UCSD-AML1 (cell line): ENCODE measurements at regions not wholly inside any gene's neighbourhood (a gene's known extent, or its start where the extent isn't known, plus 50 kb on each side); places are given as distances from the start of the nearest gene placed in this dataset.

Source experiments
- DNase-seq: peaks from one replicate; lab custom pipeline; 2025; ENCODE audit not compliant: unreplicated experiment; lab: John Stamatoyannopoulos, UW

DNA sequence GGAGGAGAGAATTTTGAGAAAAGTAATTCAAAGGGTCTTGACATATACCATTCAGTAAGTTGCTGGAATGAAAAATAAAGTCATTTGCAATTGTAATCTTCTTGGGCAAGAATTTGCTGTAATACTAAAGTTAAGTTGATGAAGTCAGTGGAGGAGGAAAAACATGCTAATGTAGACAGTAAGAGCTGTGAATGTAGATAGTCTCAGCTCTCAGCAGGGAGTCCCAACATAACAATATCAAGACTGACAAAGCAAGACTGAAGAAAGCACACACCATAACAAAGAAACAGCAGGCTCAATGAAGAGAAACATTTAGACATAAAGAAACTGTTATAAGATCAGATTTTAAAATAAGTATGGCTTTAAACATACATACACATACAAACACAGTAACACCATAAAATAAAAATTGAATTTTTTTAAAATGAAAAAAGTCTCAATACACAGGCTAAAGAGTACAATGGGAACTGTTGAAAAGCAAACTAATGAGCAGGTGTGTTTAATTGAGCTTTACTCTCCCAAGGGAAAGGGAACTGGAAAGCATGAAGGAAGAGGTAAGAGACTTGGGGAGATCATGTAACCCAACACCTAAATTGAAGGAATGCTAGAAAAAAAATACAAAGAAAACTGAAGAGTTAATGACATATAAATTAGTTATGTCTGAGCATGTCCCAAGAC, 336.3 kb upstream of the NCAM2 start:
- no peak for DNase-seq

DNA sequence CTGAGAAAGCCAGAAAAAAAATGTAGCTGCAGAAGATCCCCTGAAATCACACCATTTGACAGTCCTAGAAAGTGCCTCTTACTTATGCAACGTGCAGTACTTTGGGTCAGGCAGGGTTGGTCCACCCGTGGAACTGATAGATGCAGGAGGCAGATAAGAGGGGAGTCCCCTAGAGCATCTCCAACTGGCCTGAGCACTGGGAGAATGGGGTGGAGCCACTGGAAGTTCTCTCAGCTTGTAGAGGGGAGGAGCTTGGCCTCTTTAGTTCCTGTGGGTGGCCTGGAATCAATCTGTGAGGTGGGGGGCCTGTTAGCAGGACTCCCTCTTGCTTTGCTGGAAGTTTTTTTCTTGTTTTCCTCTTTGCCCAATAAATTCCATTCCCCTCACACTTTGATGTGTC, 335.7 kb upstream of the NCAM2 start:
- DNase-seq = no peak

GRCh38 chr21:20667931-20668330, 330.3 kb upstream of the NCAM2 start:
- no peak for DNase-seq

- DNase-seq = no peak
These were observed 312.7 kb upstream of the NCAM2 start for GRCh38 chr21:20685475-20685874.

DNA sequence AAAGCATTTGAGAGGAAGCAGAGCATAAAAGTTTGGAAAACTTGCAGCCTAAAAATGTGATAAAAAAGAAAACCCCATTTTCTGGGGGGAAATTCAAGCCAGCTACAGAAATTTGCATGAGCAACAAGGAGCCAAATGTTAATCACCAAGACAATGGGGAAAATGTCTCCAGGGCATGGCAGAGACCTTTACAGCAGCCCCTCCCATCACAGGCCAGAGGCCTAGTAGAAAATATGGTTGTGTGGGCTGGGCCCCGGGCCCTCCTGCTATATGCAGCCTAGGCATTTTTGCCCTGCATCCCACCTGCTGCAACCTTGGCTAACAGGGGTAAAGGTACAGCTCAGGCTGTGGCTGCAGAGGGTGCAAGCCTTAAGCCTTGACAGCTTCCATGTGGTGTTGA, 299.6 kb upstream of the NCAM2 start:
- DNase-seq = no peak

DNA sequence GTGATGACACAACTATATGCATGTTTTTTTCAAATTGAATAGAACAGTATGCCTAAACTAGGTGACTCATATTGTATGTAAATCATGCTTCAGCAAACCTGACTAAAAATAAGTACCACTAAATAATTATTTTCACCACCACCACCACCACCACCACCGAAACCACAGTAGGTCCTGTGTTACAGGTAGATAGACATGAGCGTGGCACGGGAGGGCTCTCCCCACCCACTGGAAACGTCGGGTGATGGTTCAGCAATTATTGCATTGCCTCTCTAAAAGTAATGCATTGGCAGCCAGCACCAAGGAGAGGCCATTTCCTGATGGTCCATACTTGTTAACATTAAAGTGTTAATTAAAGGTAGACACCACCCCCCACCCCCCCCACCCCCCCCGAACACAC, 297.0 kb upstream of the NCAM2 start:
- no peak for DNase-seq

GRCh38 chr21:20703112-20703767, 295.0 kb upstream of the NCAM2 start:
- no peak for DNase-seq

DNA sequence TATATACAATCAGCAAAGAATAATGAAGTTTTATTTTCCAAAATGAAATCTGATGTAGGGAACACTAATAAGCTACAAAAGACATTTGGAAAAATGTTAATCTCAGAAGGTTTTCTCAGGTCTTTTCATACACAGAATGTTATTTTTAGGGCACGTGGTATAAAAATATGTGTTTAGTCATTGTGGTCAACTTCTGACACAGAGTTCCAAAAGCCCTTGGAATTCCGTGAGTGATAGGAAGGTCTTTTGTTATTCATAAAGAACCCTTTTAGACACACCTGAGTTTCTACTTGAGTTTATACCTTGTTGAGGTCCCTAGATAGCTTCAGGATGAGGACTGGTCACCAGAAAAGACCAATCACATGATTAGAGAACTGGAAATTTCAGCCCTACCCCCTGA, 277.6 kb upstream of the NCAM2 start:
- no peak for DNase-seq

- no peak for DNase-seq
These were observed 277.1 kb upstream of the NCAM2 start for GRCh38 chr21:20721151-20721550.

DNA sequence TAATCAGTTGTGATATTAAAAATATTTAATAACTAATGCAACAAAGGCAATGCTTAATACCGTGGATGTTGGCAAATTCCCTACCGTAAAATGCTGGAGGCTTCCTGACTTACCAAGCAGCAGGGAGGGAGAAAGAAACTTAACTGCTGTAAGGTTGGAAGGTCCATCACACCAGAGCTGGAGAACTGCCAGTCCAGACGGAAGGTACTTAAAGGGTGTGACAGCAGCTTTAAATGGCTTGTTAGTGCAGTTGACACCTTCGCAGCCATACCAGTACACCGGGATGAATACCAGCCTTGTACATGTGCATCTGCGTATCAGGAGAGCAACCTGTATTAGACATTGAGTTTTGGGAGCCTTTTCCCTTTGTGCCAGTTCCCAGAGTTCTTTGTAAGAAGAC, 269.5 kb upstream of the NCAM2 start:
- no peak for DNase-seq

- no peak for DNase-seq
These were observed 268.8 kb upstream of the NCAM2 start for GRCh38 chr21:20729376-20729775.

DNA sequence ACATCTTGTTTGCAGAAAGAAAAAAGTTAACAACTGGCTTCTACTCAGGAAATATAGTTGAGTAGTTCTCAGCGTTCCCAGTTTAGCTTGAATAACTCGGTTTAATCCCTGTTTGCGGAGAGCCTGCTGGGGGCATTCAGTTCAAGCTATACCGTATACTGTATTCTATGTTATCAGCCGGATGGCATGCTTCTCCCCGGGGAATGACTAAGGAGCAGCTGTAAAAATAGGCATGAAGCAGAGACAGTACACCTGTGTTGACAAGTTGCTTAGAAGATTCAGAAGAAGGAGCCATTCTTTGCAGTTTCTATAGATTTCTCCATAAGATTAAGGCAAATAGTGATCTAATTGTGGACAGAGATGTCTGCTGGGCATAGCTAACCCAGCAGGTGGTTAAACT, 267.8 kb upstream of the NCAM2 start:
- DNase-seq = no peak

- DNase-seq = no peak
These were observed 263.0 kb upstream of the NCAM2 start for GRCh38 chr21:20735257-20735656.

- no peak for DNase-seq
These were observed 260.8 kb upstream of the NCAM2 start for GRCh38 chr21:20737227-20737913.

DNA sequence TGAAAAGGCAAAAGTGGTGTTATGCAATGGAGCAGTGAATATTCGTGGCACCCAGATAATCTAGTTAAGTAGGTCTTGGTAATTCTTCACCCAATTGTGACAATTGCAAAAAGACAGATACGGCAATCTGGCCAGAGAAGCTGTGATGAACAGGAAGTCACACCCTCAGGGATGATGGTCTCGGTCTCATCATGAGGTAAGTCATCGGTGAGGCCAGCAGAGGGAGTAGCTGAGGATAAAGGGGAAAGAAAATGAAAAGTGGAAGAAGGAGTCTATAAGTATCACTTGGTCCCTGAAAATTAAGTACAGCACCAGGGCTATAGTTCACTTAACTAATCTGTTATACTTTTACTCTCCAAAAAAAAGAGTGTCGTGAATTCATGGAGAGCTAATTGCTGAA, 258.8 kb upstream of the NCAM2 start:
- DNase-seq = no peak

- DNase-seq = no peak
These were observed 256.8 kb upstream of the NCAM2 start for GRCh38 chr21:20741445-20741844.

DNA sequence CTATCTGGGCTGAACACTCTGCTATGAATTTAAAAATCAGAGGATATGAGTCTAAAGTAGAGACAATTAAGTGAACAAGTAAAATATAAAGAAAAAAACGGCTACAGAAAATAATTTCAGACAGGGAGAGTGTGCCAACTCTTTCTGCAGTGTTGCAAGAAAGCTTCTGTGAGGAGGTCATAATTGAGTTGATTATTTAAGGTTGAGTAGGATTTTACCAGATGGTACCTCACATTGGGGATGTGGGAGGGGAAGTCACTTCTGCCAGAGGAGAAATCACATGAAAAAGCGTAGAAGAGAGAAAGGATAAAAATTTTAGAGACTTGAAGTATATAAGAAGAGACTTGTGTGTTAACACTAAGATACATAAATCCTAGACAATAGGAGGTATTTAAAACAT, 238.0 kb upstream of the NCAM2 start:
- no peak for DNase-seq

GRCh38 chr21:20774737-20775136, 223.5 kb upstream of the NCAM2 start:
- DNase-seq = no peak

DNA sequence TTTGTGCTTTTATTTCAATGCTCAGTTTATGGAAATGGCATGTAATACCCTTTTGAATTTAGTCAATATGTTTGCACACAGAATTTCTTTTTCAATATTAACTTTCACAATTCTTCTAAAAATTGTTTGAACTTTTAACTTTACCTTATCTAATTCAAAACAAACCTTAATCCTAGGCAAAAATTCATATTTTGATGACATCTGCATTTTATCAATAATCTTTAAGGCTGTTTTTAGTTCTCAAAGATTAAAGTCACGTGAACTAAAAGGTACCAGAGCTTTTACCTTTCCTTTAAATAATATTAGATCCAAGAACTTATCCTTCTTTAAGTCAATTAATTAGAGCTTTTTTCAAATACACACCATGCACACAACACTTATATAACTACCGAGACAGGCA, 218.9 kb upstream of the NCAM2 start:
- no peak for DNase-seq

DNA sequence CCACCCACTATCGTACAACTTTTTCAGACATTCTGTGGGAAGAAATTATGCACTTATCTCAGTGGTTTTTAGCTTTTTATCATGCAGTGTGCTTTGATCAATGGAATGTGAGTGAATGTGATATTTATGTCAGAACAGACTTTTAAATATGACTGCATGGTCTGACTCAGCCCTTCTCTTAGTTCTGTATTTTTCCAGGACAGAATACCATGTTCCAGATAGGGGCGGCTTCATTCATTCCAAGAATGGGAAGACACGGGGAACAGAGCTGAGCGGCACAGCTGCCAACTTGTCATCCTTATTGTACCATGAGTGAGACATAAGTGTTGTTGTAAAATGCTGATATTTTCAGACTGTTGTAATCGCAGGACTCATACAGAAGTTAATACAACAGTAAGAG, 214.6 kb upstream of the NCAM2 start:
- DNase-seq = no peak

GRCh38 chr21:20789729-20790500, 208.3 kb upstream of the NCAM2 start:
- DNase-seq = no peak

DNA sequence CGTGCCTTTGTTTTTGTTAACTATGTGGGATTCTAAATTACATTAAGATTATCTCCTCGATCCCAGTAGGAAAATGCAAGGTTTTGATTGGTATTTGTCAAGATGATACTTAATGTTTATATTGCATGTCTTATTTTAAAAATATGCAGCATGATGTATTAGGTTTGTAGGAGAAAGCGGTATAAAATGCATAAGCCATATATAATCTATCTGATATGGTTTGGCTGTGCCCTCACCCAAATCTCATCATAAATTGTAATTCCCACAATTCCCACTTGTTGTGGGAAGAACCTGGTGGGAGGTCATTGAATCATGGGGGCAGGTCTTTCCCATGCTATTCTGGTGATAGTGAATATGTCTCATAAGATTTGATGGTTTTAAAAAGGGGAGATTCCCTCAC, 198.1 kb upstream of the NCAM2 start:
- no peak for DNase-seq
